ENCODE measurements at regions not wholly inside any gene's neighbourhood (a gene's known extent, or its start where the extent isn't known, plus 50 kb on each side); places are given as distances from the start of the nearest gene placed in this dataset.

DNA sequence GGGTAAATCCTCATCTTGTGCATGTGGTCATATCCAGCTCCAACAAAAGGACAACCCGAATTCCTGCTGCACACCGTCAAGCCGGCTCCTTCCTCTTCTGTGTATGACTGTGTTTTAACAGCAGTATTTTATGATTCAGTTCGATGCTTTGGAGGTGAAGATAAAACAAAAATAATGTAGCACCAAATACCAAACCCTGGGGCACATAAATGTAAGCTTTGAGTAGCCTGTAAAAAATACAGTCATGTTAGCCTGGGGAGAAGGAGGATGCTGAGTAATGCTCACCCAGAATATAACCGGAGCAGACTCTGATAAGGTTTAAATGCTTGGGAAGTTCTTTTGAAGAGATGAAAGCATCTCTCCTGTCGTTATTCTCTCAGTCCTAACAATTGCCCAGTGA, 225.0 kb downstream of the SUCLG1 start:
- TF ChIP-seq TCF12 (IDR thresholded peaks at IDR 0.05; ENCODE audit: low read depth) = no peak
- TF ChIP-seq FOXM1 (IDR thresholded peaks at IDR 0.05; ENCODE audit: borderline replicate concordance, low read depth) = no peak
- no peak for TF ChIP-seq NFIC (IDR thresholded peaks at IDR 0.05)
- no peak for TF ChIP-seq YY1 (IDR thresholded peaks at IDR 0.05; ENCODE audit: low read depth)

DNA sequence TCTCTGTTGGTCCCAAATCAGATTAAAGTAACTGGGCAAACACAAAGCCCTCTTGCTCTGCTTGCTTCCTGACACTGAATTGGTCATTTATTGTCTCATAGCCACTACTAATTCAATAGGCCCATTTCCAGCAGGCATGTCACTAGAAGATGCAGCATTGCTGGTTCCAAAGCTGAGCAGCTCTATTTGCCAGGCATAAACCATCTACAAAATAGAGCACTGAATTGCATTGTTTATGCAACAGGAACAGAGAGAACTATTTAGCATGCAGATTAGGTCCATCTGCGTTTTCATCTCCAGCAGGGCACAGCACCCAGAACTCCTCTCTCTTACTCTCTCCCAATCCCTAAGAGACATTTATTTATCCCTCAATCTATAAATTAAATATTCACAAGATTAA, 227.6 kb downstream of the SUCLG1 start:
- TF ChIP-seq, protein P1, sequence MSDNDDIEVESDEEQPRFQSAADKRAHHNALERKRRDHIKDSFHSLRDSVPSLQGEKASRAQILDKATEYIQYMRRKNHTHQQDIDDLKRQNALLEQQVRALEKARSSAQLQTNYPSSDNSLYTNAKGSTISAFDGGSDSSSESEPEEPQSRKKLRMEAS (IDR thresholded peaks at IDR 0.05) = no peak
- TF ChIP-seq CREB1 (IDR thresholded peaks at IDR 0.05; ENCODE audit: low read depth) (no peak), FOXM1 (IDR thresholded peaks at IDR 0.05; ENCODE audit: borderline replicate concordance, low read depth) (no peak), ZBTB7A (IDR thresholded peaks at IDR 0.05; ENCODE audit: low read depth) (no peak), REST (IDR thresholded peaks at IDR 0.05; ENCODE audit: low read depth) (no peak), TAF1 (IDR thresholded peaks at IDR 0.05; ENCODE audit: low read depth) (no peak), TCF12 (IDR thresholded peaks at IDR 0.05; ENCODE audit: low read depth) (no peak), RAD21 (IDR thresholded peaks at IDR 0.05; ENCODE audit: low read depth) (no peak), TEAD4 (IDR thresholded peaks at IDR 0.05) (no peak)

- no peak for TF ChIP-seq CEBPB (IDR thresholded peaks at IDR 0.05)
- TF ChIP-seq TCF12 (IDR thresholded peaks at IDR 0.05; ENCODE audit: low read depth) = no peak
These were observed 235.0 kb downstream of the SUCLG1 start for GRCh38 chr2:84224121-84224520.

- TF ChIP-seq TAF1 (IDR thresholded peaks at IDR 0.05; ENCODE audit: low read depth) (no peak), ZBTB7A (IDR thresholded peaks at IDR 0.05; ENCODE audit: low read depth) (no peak), TCF12 (IDR thresholded peaks at IDR 0.05; ENCODE audit: low read depth) (no peak), USF1 (IDR thresholded peaks at IDR 0.05) (no peak), RAD21 (IDR thresholded peaks at IDR 0.05; ENCODE audit: low read depth) (no peak), FOXM1 (IDR thresholded peaks at IDR 0.05; ENCODE audit: borderline replicate concordance, low read depth) (no peak), YY1 (IDR thresholded peaks at IDR 0.05; ENCODE audit: low read depth) (no peak), REST (IDR thresholded peaks at IDR 0.05; ENCODE audit: low read depth) (no peak), CEBPB (IDR thresholded peaks at IDR 0.05) (no peak), EP300 (IDR thresholded peaks at IDR 0.05; ENCODE audit: borderline replicate concordance) (no peak), TEAD4 (IDR thresholded peaks at IDR 0.05) (no peak)
These were observed 235.9 kb downstream of the SUCLG1 start for GRCh38 chr2:84223191-84223590.

DNA sequence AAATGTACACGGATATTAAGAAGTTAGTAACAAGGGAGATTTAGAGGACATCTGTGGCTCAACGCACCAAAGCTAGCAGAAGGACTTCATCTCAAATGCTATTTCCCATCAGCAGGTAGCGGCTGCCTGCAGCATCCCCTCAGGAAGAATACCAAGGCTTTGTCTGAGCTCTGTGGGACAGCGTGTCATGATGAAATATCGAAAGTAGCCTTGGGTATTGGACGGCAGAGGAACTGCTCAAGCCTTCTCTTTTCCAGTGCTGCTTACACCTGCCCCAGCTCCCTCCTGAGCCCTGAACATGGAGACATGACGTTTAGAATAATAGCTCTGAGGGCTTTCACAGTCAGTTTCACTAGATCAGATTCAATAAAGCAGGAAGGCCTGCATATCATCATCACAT, 241.6 kb downstream of the SUCLG1 start:
- TF ChIP-seq YY1 (IDR thresholded peaks at IDR 0.05; ENCODE audit: low read depth) (no peak), TEAD4 (IDR thresholded peaks at IDR 0.05) (no peak), ZBTB7A (IDR thresholded peaks at IDR 0.05; ENCODE audit: low read depth) (no peak), TAF1 (IDR thresholded peaks at IDR 0.05; ENCODE audit: low read depth) (no peak), USF1 (IDR thresholded peaks at IDR 0.05) (no peak), CREB1 (IDR thresholded peaks at IDR 0.05; ENCODE audit: low read depth) (no peak), EGR1 (IDR thresholded peaks at IDR 0.05) (no peak), CEBPB (IDR thresholded peaks at IDR 0.05) (no peak), REST (IDR thresholded peaks at IDR 0.05; ENCODE audit: low read depth) (no peak), EP300 (IDR thresholded peaks at IDR 0.05; ENCODE audit: borderline replicate concordance) (no peak), FOXM1 (IDR thresholded peaks at IDR 0.05; ENCODE audit: borderline replicate concordance, low read depth) (no peak), NFIC (IDR thresholded peaks at IDR 0.05) (no peak), TCF12 (IDR thresholded peaks at IDR 0.05; ENCODE audit: low read depth) (no peak), RAD21 (IDR thresholded peaks at IDR 0.05; ENCODE audit: low read depth) (no peak)
- TF ChIP-seq, protein P1 (IDR thresholded peaks at IDR 0.05) = no peak
